H9 (cell line): ENCODE measurements at regions not wholly inside any gene's neighbourhood (a gene's known extent, or its start where the extent isn't known, plus 50 kb on each side); places are given as distances from the start of the nearest gene placed in this dataset.

ENCODE experiments used
- DNase-seq: peaks from one replicate; pipeline ENCODE4 v3.0.0-alpha.2; 2017
- H2AFZ ChIP-seq: one replicate; pipeline ENCODE4 v1.6.1; 2013; ENCODE audit warnings: mild to moderate bottlenecking, low read length, control low read depth, moderate library complexity
- H2AK5ac ChIP-seq: 2 replicates; pipeline ENCODE4 v1.6.1; 2013; ENCODE audit warnings: low read length, control low read depth, mixed read lengths; ENCODE audit not compliant: insufficient read length
- H2BK120ac ChIP-seq: one replicate; pipeline ENCODE4 v1.6.1; 2013; ENCODE audit warnings: low read depth, mild to moderate bottlenecking, low read length, control low read depth, inconsistent platforms; ENCODE audit not compliant: poor library complexity, severe bottlenecking
- H2BK12ac ChIP-seq: 2 replicates; pipeline ENCODE4 v1.6.1; 2013; ENCODE audit warnings: low read length, control low read depth, mixed read lengths, low read depth; ENCODE audit not compliant: insufficient read length
- H2BK15ac ChIP-seq: 2 replicates; pipeline ENCODE4 v1.6.1; 2013; ENCODE audit warnings: low read depth, low read length, control low read depth
- H2BK20ac ChIP-seq: one replicate; pipeline ENCODE4 v1.6.1; 2013; ENCODE audit warnings: low read depth, mild to moderate bottlenecking, low read length, control low read depth, inconsistent platforms; ENCODE audit not compliant: poor library complexity, severe bottlenecking
- H2BK5ac ChIP-seq: 2 replicates; pipeline ENCODE4 v1.6.1; 2013; ENCODE audit warnings: low read length, control low read depth, mixed read lengths; ENCODE audit not compliant: insufficient read length
- H3K14ac ChIP-seq: 2 replicates; pipeline ENCODE4 v1.6.1; 2013; ENCODE audit warnings: low read length, control low read depth; ENCODE audit not compliant: insufficient read depth
- H3K18ac ChIP-seq: 2 replicates; pipeline ENCODE4 v1.6.1; 2013; ENCODE audit warnings: low read depth, mild to moderate bottlenecking, mixed read lengths, low read length, control low read depth; ENCODE audit not compliant: insufficient read length
- H3K23ac ChIP-seq: 2 replicates; pipeline ENCODE4 v1.6.1; 2013; ENCODE audit warnings: low read length, control low read depth, mixed read lengths, low read depth; ENCODE audit not compliant: insufficient read length
- H3K23me2 ChIP-seq: 2 replicates; pipeline ENCODE4 v1.6.1; 2013; ENCODE audit warnings: low read depth, mild to moderate bottlenecking, mixed read lengths, low read length, control low read depth; ENCODE audit not compliant: insufficient read length, poor library complexity, severe bottlenecking
- H3K27ac ChIP-seq: 2 replicates; pipeline ENCODE4 v1.5.1; 2013; ENCODE audit warnings: low read length, control low read depth, mixed read lengths, low read depth; ENCODE audit not compliant: insufficient read length
- H3K27me3 ChIP-seq: 2 replicates; pipeline ENCODE4 v1.6.1; 2013; ENCODE audit warnings: low read length, control low read depth, inconsistent platforms; ENCODE audit not compliant: insufficient read depth
- H3K4ac ChIP-seq: 2 replicates; pipeline ENCODE4 v1.6.1; 2013; ENCODE audit warnings: low read depth, mild to moderate bottlenecking, control low read depth, inconsistent platforms, low read length, moderate library complexity
- H3K4me1 ChIP-seq: 2 replicates; pipeline ENCODE4 v1.6.1; 2013; ENCODE audit warnings: low read length, control low read depth, inconsistent platforms; ENCODE audit not compliant: insufficient read depth
- H3K4me2 ChIP-seq: 2 replicates; pipeline ENCODE4 v1.6.1; 2013; ENCODE audit warnings: low read length, control low read depth, mixed read lengths; ENCODE audit not compliant: insufficient read length, insufficient read depth
- H3K56ac ChIP-seq: 2 replicates; pipeline ENCODE4 v1.6.1; 2013; ENCODE audit warnings: low read depth, mild to moderate bottlenecking, mixed read lengths, low read length, control low read depth; ENCODE audit not compliant: insufficient read length
- H3K79me1 ChIP-seq: 2 replicates; pipeline ENCODE4 v1.6.1; 2013; ENCODE audit warnings: low read depth, mild to moderate bottlenecking, moderate library complexity, low read length, control low read depth, inconsistent platforms; ENCODE audit not compliant: insufficient read depth, poor library complexity, severe bottlenecking
- H3K79me2 ChIP-seq: 2 replicates; pipeline ENCODE4 v1.6.1; 2013; ENCODE audit warnings: low read length, control low read depth, inconsistent platforms; ENCODE audit not compliant: insufficient read depth
- H3K9ac ChIP-seq: 2 replicates; pipeline ENCODE4 v1.6.1; 2013; ENCODE audit warnings: low read length, control low read depth, mixed read lengths; ENCODE audit not compliant: insufficient read length; ENCODE audit errors: extremely low read depth
- H3K9me3 ChIP-seq: one replicate; pipeline ENCODE4 v1.6.1; 2013; ENCODE audit warnings: low read depth, low read length, inconsistent platforms; ENCODE audit not compliant: control insufficient read depth
- H3T11ph ChIP-seq: one replicate; pipeline ENCODE4 v1.6.1; 2013; ENCODE audit warnings: mild to moderate bottlenecking, low read length, control low read depth, inconsistent platforms
- H4K20me1 ChIP-seq: one replicate; pipeline ENCODE4 v1.6.1; 2013; ENCODE audit not compliant: control insufficient read depth, insufficient read length, insufficient read depth
- H4K5ac ChIP-seq: 2 replicates; pipeline ENCODE4 v1.6.1; 2013; ENCODE audit warnings: low read depth, mild to moderate bottlenecking, mixed read lengths, low read length, control low read depth; ENCODE audit not compliant: insufficient read length
- H4K8ac ChIP-seq: replicated peaks from 2 replicates; pipeline ENCODE4 v1.6.1; 2013; ENCODE audit warnings: low read length, control low read depth, mixed read lengths, low read depth; ENCODE audit not compliant: insufficient read length
- H4K91ac ChIP-seq: 2 replicates; pipeline ENCODE4 v1.6.1; 2013; ENCODE audit warnings: low read depth, mild to moderate bottlenecking, moderate library complexity, mixed read lengths, low read length, control low read depth; ENCODE audit not compliant: insufficient read length
- H3K27ac Mint-ChIP-seq, 3 experiments: 2 replicates in 2 of 3; 3 replicates in 1 of 3; pipeline ENCODE4 v1.8.0; 2020 to 2021; ENCODE audit warnings: mixed read lengths in 3 of 3, mild to moderate bottlenecking in 1 of 3, moderate library complexity in 1 of 3
- H3K27me3 Mint-ChIP-seq: 2 replicates; pipeline ENCODE4 v1.8.0; 2021; ENCODE audit warnings: low read depth, mild to moderate bottlenecking, moderate library complexity, mixed read lengths
- H3K36me3 Mint-ChIP-seq, 3 experiments: 2 replicates in 2 of 3; 3 replicates in 1 of 3; pipeline ENCODE4 v1.8.0; 2020 to 2021; ENCODE audit warnings: low read depth in 3 of 3, mixed read lengths in 3 of 3; ENCODE audit not compliant: insufficient read depth in 1 of 3
- H3K4me1 Mint-ChIP-seq, 2 experiments: 2 replicates each; pipeline ENCODE4 v1.8.0; 2020; ENCODE audit warnings: mixed read lengths in 2 of 2
- H3K4me3 Mint-ChIP-seq, 2 experiments: 2 replicates in 1 of 2; 3 replicates in 1 of 2; pipeline ENCODE4 v1.8.0; 2020 to 2021; ENCODE audit warnings: mild to moderate bottlenecking in 2 of 2, mixed read lengths in 2 of 2, moderate library complexity in 1 of 2
- H3K9me3 Mint-ChIP-seq, 2 experiments: 2 replicates in 1 of 2; 3 replicates in 1 of 2; pipeline ENCODE4 v1.8.0; 2020; ENCODE audit warnings: mild to moderate bottlenecking in 2 of 2, mixed read lengths in 2 of 2, moderate library complexity in 1 of 2
- WGBS: extraction: QIAGEN DNeasy Blood & Tissue Kit; methylation state at CpG from one replicate; pipeline ENCODE4 v1.1.7; 2013; ENCODE audit warnings: missing lambda C conversion rate, low lambda C conversion rate, mixed read lengths; ENCODE audit not compliant: insufficient read length; ENCODE audit errors: extremely low coverage; 5-methylcytosine and 5-hydroxymethylcytosine counted together
- TF ChIP-seq, protein P1 (sequence below): fragments of 200-600 bp; sonication (generic); conservative IDR thresholded peaks from 3 replicates; pipeline ENCODE4 v1.8.0; 2021; ENCODE audit warnings: antibody characterized with exemption, mild to moderate bottlenecking

DNA sequence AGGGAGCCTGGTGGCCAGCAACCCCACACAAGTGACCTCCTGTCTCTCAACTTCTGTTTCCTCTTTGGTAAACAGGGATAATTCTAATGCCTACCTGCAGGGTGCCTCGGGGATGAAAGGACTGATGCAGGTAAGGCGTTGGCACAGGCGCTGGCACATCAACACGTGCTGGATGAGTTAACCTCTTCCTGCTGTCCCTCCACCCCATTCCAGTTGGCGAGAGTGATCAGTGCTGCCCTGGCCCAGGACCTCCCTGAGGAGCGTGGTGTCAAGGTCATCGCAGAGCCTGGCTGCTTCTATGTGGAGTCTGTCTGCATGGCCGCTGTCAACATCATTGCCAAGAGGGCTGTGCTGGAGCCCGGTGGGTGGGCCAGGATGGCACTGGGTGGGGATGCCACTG lies 69.1 kb upstream of the TINAGL1 start:
- no CpG with 5 or more reads among the region's 9 CpGs for WGBS
- H2BK20ac ChIP-seq, result no peak overlapping the region
- H2BK12ac ChIP-seq, result no peak overlapping the region
- H4K8ac ChIP-seq, result no peak overlapping the region
- H3K27ac ChIP-seq, result no peak overlapping the region
- Mint-ChIP-seq H3K4me1 (peaks cover 35 to 47% of the 10 kb centered on the region in 2 experiments), H3K36me3 (no peaks in the 10 kb centered on the region; a peak in 2 of 7 replicates), H3K27ac (no peak overlapping the region; a peak in 1 of 7 replicates), H3K27me3 (peaks cover 13% of the 10 kb centered on the region), H3K9me3 (no peaks in the 10 kb centered on the region; a peak in 1 of 5 replicates), H3K4me3 (no peak overlapping the region)
- H2BK15ac ChIP-seq, result no peak overlapping the region
- no peak overlapping the region for H3K18ac ChIP-seq
- H3T11ph ChIP-seq, result no peak overlapping the region
- H3K56ac ChIP-seq, result no peak overlapping the region
- H2BK5ac ChIP-seq, result no peak overlapping the region
- no peaks in the 10 kb centered on the region for H3K23me2 ChIP-seq
- H3K27me3 ChIP-seq, result no peaks in the 10 kb centered on the region
- H4K91ac ChIP-seq, result no peak overlapping the region
- H3K4me2 ChIP-seq, result no peak overlapping the region
- H3K4ac ChIP-seq, result no peak overlapping the region
- H2AFZ ChIP-seq, result no peak overlapping the region
- H2BK120ac ChIP-seq, result no peak overlapping the region
- no peak overlapping the region for H3K23ac ChIP-seq
- H3K79me2 ChIP-seq, result no peaks in the 10 kb centered on the region
- no peaks in the 10 kb centered on the region for H3K79me1 ChIP-seq
- no peaks in the 10 kb centered on the region for H3K9me3 ChIP-seq
- TF ChIP-seq, protein P1, sequence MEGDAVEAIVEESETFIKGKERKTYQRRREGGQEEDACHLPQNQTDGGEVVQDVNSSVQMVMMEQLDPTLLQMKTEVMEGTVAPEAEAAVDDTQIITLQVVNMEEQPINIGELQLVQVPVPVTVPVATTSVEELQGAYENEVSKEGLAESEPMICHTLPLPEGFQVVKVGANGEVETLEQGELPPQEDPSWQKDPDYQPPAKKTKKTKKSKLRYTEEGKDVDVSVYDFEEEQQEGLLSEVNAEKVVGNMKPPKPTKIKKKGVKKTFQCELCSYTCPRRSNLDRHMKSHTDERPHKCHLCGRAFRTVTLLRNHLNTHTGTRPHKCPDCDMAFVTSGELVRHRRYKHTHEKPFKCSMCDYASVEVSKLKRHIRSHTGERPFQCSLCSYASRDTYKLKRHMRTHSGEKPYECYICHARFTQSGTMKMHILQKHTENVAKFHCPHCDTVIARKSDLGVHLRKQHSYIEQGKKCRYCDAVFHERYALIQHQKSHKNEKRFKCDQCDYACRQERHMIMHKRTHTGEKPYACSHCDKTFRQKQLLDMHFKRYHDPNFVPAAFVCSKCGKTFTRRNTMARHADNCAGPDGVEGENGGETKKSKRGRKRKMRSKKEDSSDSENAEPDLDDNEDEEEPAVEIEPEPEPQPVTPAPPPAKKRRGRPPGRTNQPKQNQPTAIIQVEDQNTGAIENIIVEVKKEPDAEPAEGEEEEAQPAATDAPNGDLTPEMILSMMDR, result no peak
- H2AK5ac ChIP-seq, result no peak overlapping the region
- no peak for DNase-seq
- H3K9ac ChIP-seq, result no peak overlapping the region
- H3K14ac ChIP-seq, result no peak overlapping the region
- peaks cover 11% of the 10 kb centered on the region; the same call in 1 of the 2 replicates for H3K4me1 ChIP-seq
- no peaks in the 10 kb centered on the region for H4K20me1 ChIP-seq
- H4K5ac ChIP-seq, result no peak overlapping the region
